IMR-90 (cell line): ENCODE measurements at regions not wholly inside any gene's neighbourhood (a gene's known extent, or its start where the extent isn't known, plus 50 kb on each side); places are given as distances from the start of the nearest gene placed in this dataset.
A peak's percentile ranks its signal among the peaks of the same experiment; 100 is the strongest.

ENCODE experiments used
- ATAC-seq: fragments of 200-7000 bp; cut with Tn5 transposase; 2 replicates; pipeline ENCODE4 v1.9.1; 2020; ENCODE audit warnings: low read depth, mild to moderate bottlenecking, moderate library complexity
- BruUV-seq: library from RNA; stranded (reverse); fragments of 400-500 nt; replicated peaks from 2 replicates; lab custom pipeline; 2021; lab: Mats Ljungman, UMichigan
- CTCF ChIA-PET: fragments of 300-600 bp; formaldehyde crosslinking; extraction: SDS; loops from one replicate; lab custom pipeline; 2021; ENCODE audit warnings: antibody characterized with exemption; lab: Yijun Ruan, JAX
- POLR2A ChIA-PET: fragments of 300-600 bp; sonication (Branson Sonifier 250); formaldehyde crosslinking; loops from one replicate; lab custom pipeline; 2022; ENCODE audit warnings: antibody characterized with exemption; ENCODE audit not compliant: unreplicated experiment; lab: Charles Lee
- DNase-seq: peaks from one replicate; pipeline ENCODE4 v3.0.0; 2013
- H2AFZ ChIP-seq: replicated peaks from 2 replicates; pipeline ENCODE3; 2013; ENCODE audit warnings: low read length, mild to moderate bottlenecking; ENCODE audit not compliant: poor library complexity
- H2AK5ac ChIP-seq: 2 replicates; pipeline ENCODE4 v1.6.1; 2013; ENCODE audit warnings: low read depth, low read length, inconsistent platforms
- H2AK9ac ChIP-seq: replicated peaks from 2 replicates; pipeline ENCODE3; 2013; ENCODE audit warnings: mild to moderate bottlenecking, low read depth, low read length, moderate library complexity; ENCODE audit not compliant: poor library complexity
- H2BK120ac ChIP-seq: 2 replicates; pipeline ENCODE4 v1.6.1; 2013; ENCODE audit warnings: low read depth, low read length, inconsistent platforms
- H2BK15ac ChIP-seq: 3 replicates; pipeline ENCODE4 v1.6.1; 2013; ENCODE audit warnings: low read depth, low read length, inconsistent platforms
- H2BK20ac ChIP-seq: 2 replicates; pipeline ENCODE4 v1.6.1; 2013; ENCODE audit warnings: low read depth, mild to moderate bottlenecking, inconsistent platforms, low read length, moderate library complexity
- H2BK5ac ChIP-seq: 2 replicates; pipeline ENCODE4 v1.6.1; 2013; ENCODE audit warnings: mild to moderate bottlenecking, low read depth, low read length, inconsistent platforms; ENCODE audit not compliant: poor library complexity, severe bottlenecking
- H3K14ac ChIP-seq: replicated peaks from 2 replicates; pipeline ENCODE4 v1.6.1; 2013; ENCODE audit warnings: low read depth, low read length, inconsistent platforms
- H3K18ac ChIP-seq: 2 replicates; pipeline ENCODE4 v1.6.1; 2013; ENCODE audit warnings: low read depth, low read length, control low read depth
- H3K23ac ChIP-seq: 2 replicates; pipeline ENCODE4 v1.6.1; 2013; ENCODE audit warnings: low read depth, low read length, inconsistent platforms
- H3K27ac ChIP-seq: 2 replicates; pipeline ENCODE4 v1.5.1; 2013; ENCODE audit warnings: mild to moderate bottlenecking, control low read depth, low read length; ENCODE audit not compliant: insufficient read depth
- H3K27me3 ChIP-seq: 2 replicates; pipeline ENCODE4 v1.6.1; 2013; ENCODE audit warnings: low read length; ENCODE audit not compliant: control insufficient read depth, insufficient read depth
- H3K36me3 ChIP-seq: 2 replicates; pipeline ENCODE4 v1.6.1; 2013; ENCODE audit warnings: low read length, mixed read lengths; ENCODE audit not compliant: control insufficient read depth, insufficient read depth
- H3K4ac ChIP-seq: 2 replicates; pipeline ENCODE4 v1.6.1; 2013; ENCODE audit warnings: low read depth, low read length, inconsistent platforms
- H3K4me1 ChIP-seq: 2 replicates; pipeline ENCODE4 v1.6.1; 2013; ENCODE audit warnings: low read length, mixed read lengths; ENCODE audit not compliant: control insufficient read depth, insufficient read depth
- H3K4me2 ChIP-seq: 2 replicates; pipeline ENCODE4 v1.6.1; 2013; ENCODE audit warnings: low read depth, mild to moderate bottlenecking, control low read depth, low read length, moderate library complexity
- H3K4me3 ChIP-seq: 2 replicates; pipeline ENCODE4 v1.5.1; 2013; ENCODE audit warnings: low read depth, mild to moderate bottlenecking, control low read depth, low read length, moderate library complexity; ENCODE audit not compliant: insufficient read depth
- H3K56ac ChIP-seq: 2 replicates; pipeline ENCODE4 v1.6.1; 2013; ENCODE audit warnings: low read length, inconsistent platforms; ENCODE audit not compliant: insufficient read depth; ENCODE audit errors: extremely low read depth
- H3K79me1 ChIP-seq, 2 experiments: 2 replicates each; pipeline ENCODE4 v1.6.1; 2013; ENCODE audit warnings: low read length in 2 of 2, inconsistent platforms in 1 of 2, low read depth in 1 of 2
- H3K9ac ChIP-seq: 2 replicates; pipeline ENCODE4 v1.6.1; 2013; ENCODE audit warnings: low read depth, low read length, control low read depth
- H3K9me1 ChIP-seq: 2 replicates; pipeline ENCODE4 v1.6.1; 2013; ENCODE audit warnings: low read length, inconsistent platforms; ENCODE audit not compliant: insufficient read depth
- H3K9me3 ChIP-seq: 2 replicates; pipeline ENCODE4 v1.6.1; 2013; ENCODE audit warnings: low read length; ENCODE audit not compliant: control insufficient read depth, insufficient read depth
- H4K20me1 ChIP-seq: 2 replicates; pipeline ENCODE4 v1.6.1; 2013; ENCODE audit warnings: low read length, inconsistent platforms; ENCODE audit not compliant: insufficient read depth
- H4K5ac ChIP-seq: 2 replicates; pipeline ENCODE4 v1.6.1; 2013; ENCODE audit warnings: mild to moderate bottlenecking, low read depth, low read length, control low read depth
- H4K8ac ChIP-seq, 2 experiments: 2 replicates each; pipeline ENCODE4 v1.6.1; 2013; ENCODE audit warnings: low read depth in 2 of 2, low read length in 2 of 2, control low read depth in 1 of 2, inconsistent platforms in 1 of 2
- H4K91ac ChIP-seq: 2 replicates; pipeline ENCODE4 v1.6.1; 2013; ENCODE audit warnings: low read depth, low read length, inconsistent platforms; ENCODE audit not compliant: insufficient read depth
- CEBPB ChIP-seq: IDR thresholded peaks from 2 replicates; pipeline ENCODE4 v1.6.1; 2012; ENCODE audit warnings: low read depth, low read length, improper control_type of control experiment
- MAFK ChIP-seq: IDR thresholded peaks from 2 replicates; pipeline ENCODE4 v1.6.1; 2012; ENCODE audit warnings: low read depth, low read length, improper control_type of control experiment
- POLR2A ChIP-seq: IDR thresholded peaks from 2 replicates; pipeline ENCODE4 v1.6.1; 2012; ENCODE audit warnings: mild to moderate bottlenecking, low read depth, low read length
- RFX5 ChIP-seq: IDR thresholded peaks from 2 replicates; pipeline ENCODE4 v1.8.0; 2012; ENCODE audit warnings: low read depth, mild to moderate bottlenecking, low read length, moderate library complexity
- WGBS, 2 experiments: methylation state at CpG; one replicate each; pipeline versions ENCODE4 v1.1.5 to v1.1.7; 2013; ENCODE audit warnings: missing lambda C conversion rate in 2 of 2; ENCODE audit not compliant: insufficient read length in 1 of 2; ENCODE audit errors: extremely low coverage in 2 of 2; 5-methylcytosine and 5-hydroxymethylcytosine counted together
- dilution Hi-C: fragments of 300-500 bp; cut with HindIII; formaldehyde crosslinking; loops from one replicate; pipeline ENCODE4 v1.14.3; 2018; ENCODE audit warnings: low sequenced_read_pairs; ENCODE audit not compliant: unreplicated experiment
- in situ Hi-C: fragments of 300-500 bp; cut with MboI; formaldehyde crosslinking; loops from 3 replicates; pipeline ENCODE4 v1.14.3; 2019; ENCODE audit warnings: low sequenced_read_pairs, inconsistent platforms, mixed read lengths
- intact Hi-C: fragments of 100-400 bp; cut with micrococcal nuclease; formaldehyde crosslinking; loops from 2 replicates; pipeline ENCODE4 v1.10.0; 2022
- TF ChIP-seq, protein P1 (sequence below): conservative IDR thresholded peaks from 2 replicates; pipeline ENCODE4 v1.5.1; 2012; ENCODE audit warnings: mild to moderate bottlenecking, low read depth, low read length, improper control_type of control experiment

DNA sequence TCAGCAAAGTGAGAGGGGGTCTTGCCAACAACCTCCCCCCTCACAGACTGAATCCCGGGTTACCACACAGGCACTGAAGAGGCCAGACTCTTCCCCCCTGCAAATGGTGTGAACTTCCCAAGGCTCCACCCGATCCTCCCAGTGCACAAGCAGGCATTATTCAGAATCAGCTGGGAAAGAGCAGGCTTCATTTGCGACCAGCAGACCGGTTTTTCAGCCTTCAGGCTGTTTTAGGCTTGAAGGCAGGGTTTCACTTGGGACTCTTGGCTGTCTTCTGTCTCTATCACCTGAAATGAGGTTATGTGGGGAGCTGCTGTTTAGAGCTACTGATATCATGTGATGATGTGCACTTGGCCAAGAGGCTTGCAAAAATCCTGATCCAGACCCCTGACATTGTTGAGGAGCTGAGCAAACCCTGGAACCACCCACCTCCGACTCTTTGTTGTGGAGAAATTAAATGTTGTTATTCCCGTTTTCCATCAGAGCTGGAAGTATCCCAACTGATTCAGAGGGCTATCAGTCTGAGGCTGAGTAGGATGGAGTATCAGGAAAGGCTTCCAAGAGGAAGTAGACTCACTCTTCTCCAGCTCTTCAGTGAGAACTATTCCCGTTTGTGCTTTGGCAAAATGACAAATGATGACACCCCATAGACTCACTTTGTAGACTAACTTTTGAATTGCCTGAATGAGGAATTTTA, 63.3 kb upstream of the ZFR start:
- Histone ChIP-seq H4K91ac (peak overlapping the region; percentile 51; the same call in 1 of the 2 replicates), H2AK5ac (peak overlapping the region; percentile 5; the same call in 1 of the 2 replicates), H3K56ac (no peak overlapping the region), H3K9me1 (peaks cover 10% of the 10 kb centered on the region; the same call in 1 of the 2 replicates), H3K79me1 (no peaks in the 10 kb centered on the region), H3K23ac (no peak overlapping the region), H2AK9ac (no peak overlapping the region), H3K4me1 (peaks cover 30% of the 10 kb centered on the region), H3K27me3 (no peaks in the 10 kb centered on the region), H3K36me3 (no peaks in the 10 kb centered on the region), H4K20me1 (peaks cover 3% of the 10 kb centered on the region; the same call in 1 of the 2 replicates), H4K8ac (peak overlapping the region in 1 of 2 experiments; percentile 10; a peak in 2 of 4 replicates), H3K9ac (no peak overlapping the region), H3K4me2 (peak overlapping the region; percentile 72), H2AFZ (no peak overlapping the region), H2BK15ac (0 out of 3 replicates have a peak overlapping the region, but pooled peaks have one; percentile 71), H3K14ac (0 out of 2 replicates have a peak overlapping the region, but pooled peaks have one; percentile 23), H3K4me3 (no peak overlapping the region), H2BK5ac (peak overlapping the region; percentile 59), H3K18ac (peak overlapping the region; percentile 74), H4K5ac (peak overlapping the region; percentile 65), H2BK120ac (peak overlapping the region; percentile 77), H2BK20ac (peak overlapping the region; percentile 67), H3K27ac (peak overlapping the region; percentile 62; the same call in 1 of the 2 replicates), H3K9me3 (no peaks in the 10 kb centered on the region), H3K4ac (peak overlapping the region; percentile 84)
- WGBS, 2 experiments: 62% methylated on average over 2 of the region's 7 CpGs; no CpG with 5 or more reads in 1 of the 2 experiments
- peak; percentile 22 for ATAC-seq
- in situ Hi-C loops (loop anchor here (5.0 kb wide), 1 partner anchor 74 kb away; no protein-coding TSS in a partner anchor), dilution Hi-C loops (no loop called here), intact Hi-C loops (loop anchor here (5.0 to 10.0 kb wide), 2 partner anchors 79 to 917 kb away; partner anchors contain the start of gene SUB1)
- no peak for TF ChIP-seq MAFK
- peak; percentile 1; the same call in 1 of the 2 replicates for TF ChIP-seq CEBPB
- TF ChIP-seq RFX5: no peak
- TF ChIP-seq POLR2A: no peak
- TF ChIP-seq, protein P1, sequence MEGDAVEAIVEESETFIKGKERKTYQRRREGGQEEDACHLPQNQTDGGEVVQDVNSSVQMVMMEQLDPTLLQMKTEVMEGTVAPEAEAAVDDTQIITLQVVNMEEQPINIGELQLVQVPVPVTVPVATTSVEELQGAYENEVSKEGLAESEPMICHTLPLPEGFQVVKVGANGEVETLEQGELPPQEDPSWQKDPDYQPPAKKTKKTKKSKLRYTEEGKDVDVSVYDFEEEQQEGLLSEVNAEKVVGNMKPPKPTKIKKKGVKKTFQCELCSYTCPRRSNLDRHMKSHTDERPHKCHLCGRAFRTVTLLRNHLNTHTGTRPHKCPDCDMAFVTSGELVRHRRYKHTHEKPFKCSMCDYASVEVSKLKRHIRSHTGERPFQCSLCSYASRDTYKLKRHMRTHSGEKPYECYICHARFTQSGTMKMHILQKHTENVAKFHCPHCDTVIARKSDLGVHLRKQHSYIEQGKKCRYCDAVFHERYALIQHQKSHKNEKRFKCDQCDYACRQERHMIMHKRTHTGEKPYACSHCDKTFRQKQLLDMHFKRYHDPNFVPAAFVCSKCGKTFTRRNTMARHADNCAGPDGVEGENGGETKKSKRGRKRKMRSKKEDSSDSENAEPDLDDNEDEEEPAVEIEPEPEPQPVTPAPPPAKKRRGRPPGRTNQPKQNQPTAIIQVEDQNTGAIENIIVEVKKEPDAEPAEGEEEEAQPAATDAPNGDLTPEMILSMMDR: no peak
- no TSS peak for BruUV-seq
- CTCF ChIA-PET: interaction anchor here (2.0 kb wide), 1 partner anchor 82 kb away, joined by 8 read pairs; no protein-coding TSS in a partner anchor
- DNase-seq: peak; percentile 95
- POLR2A ChIA-PET: no interaction called here
